ENCODE measurements at regions not wholly inside any gene's neighbourhood (a gene's known extent, or its start where the extent isn't known, plus 50 kb on each side); places are given as distances from the start of the nearest gene placed in this dataset.

GRCh38 chr19:5228932-5229777 is 111.5 kb downstream of the PTPRS start:
- Mint-ChIP-seq H3K4me3 (no peak overlapping the region), H3K27me3 (ENCODE audit: insufficient read depth) (no peaks in the 10 kb centered on the region)
- H3K27ac ChIP-seq (ENCODE audit: low read depth, low read length) = no peak overlapping the region

DNA sequence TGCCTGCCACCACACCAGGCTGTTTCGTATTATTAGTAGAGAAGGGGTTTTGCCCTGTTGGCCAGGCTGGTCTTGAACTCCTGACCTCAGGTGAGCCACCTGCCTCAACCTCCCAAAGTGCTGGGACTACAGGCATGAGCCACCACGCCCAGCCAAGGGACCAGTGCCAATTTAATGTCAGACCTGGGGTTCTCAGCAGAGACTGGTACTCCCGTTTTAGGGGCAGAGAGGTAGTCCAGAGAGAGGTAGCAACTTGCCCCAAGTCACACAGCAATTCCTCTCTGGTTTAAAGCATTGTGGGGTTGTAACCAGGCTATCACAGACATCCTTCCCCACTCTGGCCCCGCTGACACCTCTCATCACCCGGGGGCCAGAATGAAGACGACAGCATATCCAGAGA is 112.1 kb downstream of the PTPRS start:
- H3K36me3 Mint-ChIP-seq (ENCODE audit: low read depth) = peaks cover 35% of the 10 kb centered on the region
- WGBS, 2 experiments (ENCODE audit: insufficient coverage in 1 of 2, insufficient read length in 1 of 2) = 89 to 94% methylated on average over 5 to 6 of the region's 6 CpGs
- H3K9me3 Mint-ChIP-seq = no peaks in the 10 kb centered on the region
- Histone ChIP-seq H3K9me3 (ENCODE audit: control insufficient read depth, low read length) (no peaks in the 10 kb centered on the region), H3K36me3 (ENCODE audit: control insufficient read depth, insufficient read depth, low read length) (peaks cover 42% of the 10 kb centered on the region), H3K4me3 (ENCODE audit: low read length) (no peak overlapping the region), H3K27me3 (ENCODE audit: control insufficient read depth, insufficient read depth, low read length, poor library complexity, severe bottlenecking) (no peaks in the 10 kb centered on the region), H3K9ac (ENCODE audit: extremely low read depth, low read length, poor library complexity, severe bottlenecking) (no peak overlapping the region), H3K27ac (ENCODE audit: low read depth, low read length) (no peak overlapping the region), H3K4me1 (ENCODE audit: control insufficient read depth, insufficient read depth, low read length) (no peaks in the 10 kb centered on the region)
- no peaks in the 10 kb centered on the region for H3K27me3 Mint-ChIP-seq (ENCODE audit: insufficient read depth)
- no peak for DNase-seq
- no peak overlapping the region for H3K27ac Mint-ChIP-seq
- no peak for TF ChIP-seq CTCF (conservative IDR thresholded peaks at IDR 0.05)
- no peaks in the 10 kb centered on the region for H3K4me1 Mint-ChIP-seq
- no peak overlapping the region for H3K4me3 Mint-ChIP-seq

More at GRCh38 chr19:5228932-5229777, 111.5 kb downstream of the PTPRS start:
- H3K9me3 Mint-ChIP-seq = no peaks in the 10 kb centered on the region
- H3K9me3 ChIP-seq (ENCODE audit: control insufficient read depth, low read length) = no peaks in the 10 kb centered on the region
- no peak overlapping the region for H3K27ac Mint-ChIP-seq
- H3K9ac ChIP-seq (ENCODE audit: extremely low read depth, low read length, poor library complexity, severe bottlenecking) = no peak overlapping the region
- TF ChIP-seq CTCF (conservative IDR thresholded peaks at IDR 0.05) = no peak
- no peak for DNase-seq
- H3K4me1 ChIP-seq (ENCODE audit: control insufficient read depth, insufficient read depth, low read length) = no peaks in the 10 kb centered on the region
- H3K36me3 Mint-ChIP-seq (ENCODE audit: low read depth) = peaks cover 33% of the 10 kb centered on the region
- peaks cover 43% of the 10 kb centered on the region for H3K36me3 ChIP-seq (ENCODE audit: control insufficient read depth, insufficient read depth, low read length)
- no peak overlapping the region for H3K4me3 ChIP-seq (ENCODE audit: low read length)
- no peaks in the 10 kb centered on the region for H3K27me3 ChIP-seq (ENCODE audit: control insufficient read depth, insufficient read depth, low read length, poor library complexity, severe bottlenecking)
- H3K4me1 Mint-ChIP-seq = no peaks in the 10 kb centered on the region
- 79 to 85% methylated on average over 38 to 70 of the region's 72 CpGs for WGBS, 2 experiments (ENCODE audit: insufficient coverage in 1 of 2, insufficient read length in 1 of 2)

GRCh38 chr19:5225486-5226345 is 114.9 kb downstream of the PTPRS start:
- Histone ChIP-seq H3K4me3 (ENCODE audit: low read length) (no peak overlapping the region), H3K36me3 (ENCODE audit: control insufficient read depth, insufficient read depth, low read length) (peaks cover 32% of the 10 kb centered on the region), H3K27ac (ENCODE audit: low read depth, low read length) (no peak overlapping the region), H3K4me1 (ENCODE audit: control insufficient read depth, insufficient read depth, low read length) (no peaks in the 10 kb centered on the region), H3K9ac (ENCODE audit: extremely low read depth, low read length, poor library complexity, severe bottlenecking) (no peak overlapping the region), H3K27me3 (ENCODE audit: control insufficient read depth, insufficient read depth, low read length, poor library complexity, severe bottlenecking) (no peaks in the 10 kb centered on the region), H3K9me3 (ENCODE audit: control insufficient read depth, low read length) (no peaks in the 10 kb centered on the region)
- WGBS, 2 experiments (ENCODE audit: insufficient coverage in 1 of 2, insufficient read length in 1 of 2) = 79 to 87% methylated on average over 14 to 28 of the region's 28 CpGs
- Mint-ChIP-seq H3K27ac (no peak overlapping the region), H3K4me3 (no peak overlapping the region), H3K4me1 (no peaks in the 10 kb centered on the region), H3K36me3 (ENCODE audit: low read depth) (peaks cover 46% of the 10 kb centered on the region), H3K27me3 (ENCODE audit: insufficient read depth) (no peaks in the 10 kb centered on the region), H3K9me3 (peaks cover 3% of the 10 kb centered on the region)
- peak; percentile 76 for TF ChIP-seq CTCF (conservative IDR thresholded peaks at IDR 0.05)
- DNase-seq = peak; percentile 83
